T47D (cell line): ENCODE measurements at regions not wholly inside any gene's neighbourhood (a gene's known extent, or its start where the extent isn't known, plus 50 kb on each side); places are given as distances from the start of the nearest gene placed in this dataset.

Source experiments
- DNase-seq, 2 experiments: peaks; one replicate each; pipeline versions ENCODE4 v3.0.0 to v3.0.0-alpha.2; 2011 to 2012; ENCODE audit warnings: low read depth in 1 of 2, low spot score in 1 of 2
- JUND ChIP-seq: IDR thresholded peaks from 2 replicates; pipeline ENCODE4 v1.6.1; 2012; ENCODE audit warnings: low read depth
- in situ Hi-C: cut with HindIII; loops from 2 replicates; pipeline ENCODE4 v1.10.0; 2016; ENCODE audit warnings: low sequenced_read_pairs, low pct_unique_long_range_greater_than_20kb

DNA sequence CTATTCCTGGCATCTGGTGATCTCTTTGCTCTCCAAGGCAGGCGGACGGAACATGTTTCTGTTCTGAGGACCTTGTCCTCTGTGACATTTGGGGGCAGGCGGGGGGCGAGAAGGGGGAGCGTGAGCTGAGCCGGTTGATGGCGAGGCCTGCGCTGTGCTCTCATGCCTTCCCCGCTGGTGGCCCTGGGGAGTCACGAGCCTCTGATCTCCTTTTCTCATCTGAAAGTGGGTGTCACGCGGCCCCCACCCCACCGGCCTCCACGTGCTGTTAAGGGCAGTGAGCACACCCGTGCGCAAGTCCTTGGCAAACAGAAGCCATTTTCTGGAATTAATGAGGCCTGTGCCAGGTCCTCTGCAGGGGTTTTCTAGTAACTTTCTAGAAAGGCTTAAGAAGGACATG, 102.8 kb upstream of the ACTRT2 start:
- DNase-seq = no peak
- TF ChIP-seq JUND = no peak
- in situ Hi-C loops = no loop called here

DNA sequence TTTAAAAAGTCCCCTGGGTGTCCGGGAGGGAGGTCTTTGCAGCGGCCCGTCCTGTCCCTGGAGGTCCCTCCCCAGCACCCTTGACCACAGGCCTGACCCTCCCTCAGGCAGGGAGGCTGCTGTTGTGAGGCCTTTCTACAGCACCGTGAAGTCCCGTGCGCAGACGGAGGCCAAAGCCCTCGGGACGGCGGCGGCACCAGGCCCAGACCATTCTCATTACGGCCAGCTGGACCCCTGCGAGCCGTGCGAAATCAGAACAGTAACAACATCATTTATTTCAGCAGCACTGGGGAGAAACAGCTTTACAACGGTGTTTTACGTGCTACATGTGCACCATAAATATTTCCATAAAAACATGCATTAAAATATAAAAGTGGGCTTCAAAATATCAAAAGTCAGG, 101.4 kb upstream of the ACTRT2 start:
- no peak for DNase-seq
- no peak for TF ChIP-seq JUND
- in situ Hi-C loops = no loop called here

DNA sequence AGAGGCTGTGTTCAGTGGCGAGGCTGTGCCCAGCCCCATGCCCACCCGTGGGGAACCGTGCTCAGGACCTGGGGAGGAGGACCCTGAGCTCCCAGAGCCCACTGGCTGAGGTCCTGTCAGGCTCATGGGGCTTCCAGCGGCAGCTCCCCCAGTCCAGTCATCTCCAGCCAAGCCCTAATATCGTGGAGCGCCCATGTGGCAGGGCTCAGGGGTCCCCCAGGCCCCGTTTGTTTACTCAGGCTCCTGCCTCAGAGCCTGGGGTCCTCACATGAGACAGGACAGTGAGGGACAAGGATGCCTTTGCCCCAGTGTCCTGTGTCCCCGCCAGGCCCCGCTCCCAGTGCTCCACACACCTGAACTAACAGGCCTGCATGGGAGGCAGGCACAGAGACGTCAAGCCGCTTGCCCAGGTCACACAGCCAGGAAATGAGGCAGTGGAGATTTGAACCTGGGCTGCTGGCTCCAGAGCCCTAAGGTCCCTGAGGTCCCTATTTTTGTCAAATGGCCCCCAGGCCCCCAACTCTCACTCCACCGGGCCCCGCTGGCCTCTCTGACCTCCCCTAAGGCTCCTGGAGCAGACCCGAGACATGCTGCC, 100.7 kb upstream of the ACTRT2 start:
- in situ Hi-C loops = no loop called here
- TF ChIP-seq JUND = no peak
- no peak for DNase-seq

DNA sequence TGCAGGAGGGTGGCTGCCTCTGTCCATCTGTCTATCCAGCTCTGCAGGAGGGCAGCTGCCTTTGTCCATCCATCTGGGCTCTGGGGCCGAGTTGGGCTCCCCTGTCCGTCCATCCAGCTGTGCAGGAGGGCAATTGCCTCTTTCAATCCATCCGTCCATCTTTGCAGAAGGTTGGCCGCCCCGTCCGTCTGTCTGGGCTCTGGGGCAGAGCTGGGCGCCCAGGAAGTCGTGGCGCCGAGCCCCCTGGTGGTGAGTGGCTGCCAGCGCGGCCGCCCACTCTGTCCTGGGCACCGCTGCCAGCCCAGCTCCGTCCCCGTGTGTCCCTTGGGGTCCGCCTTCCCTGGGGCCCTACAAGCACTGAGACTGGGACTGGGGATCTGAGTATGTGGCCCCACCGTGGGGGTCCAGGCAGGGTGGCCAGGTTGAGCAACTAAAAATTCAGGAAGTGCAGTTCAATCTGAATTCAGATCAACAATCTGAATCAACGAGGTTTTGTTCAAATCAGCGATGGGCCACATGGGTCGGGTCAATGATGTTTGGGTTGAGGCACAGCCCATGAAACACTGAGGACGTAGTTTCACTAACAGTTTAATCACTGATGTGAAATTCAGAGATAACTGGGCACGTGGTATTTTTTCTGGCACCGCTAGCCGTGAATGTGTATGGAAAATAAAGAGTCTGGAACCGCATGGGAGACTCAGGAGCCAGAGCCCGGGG, 99.1 kb upstream of the ACTRT2 start:
- TF ChIP-seq JUND = no peak
- in situ Hi-C loops = no loop called here
- DNase-seq = peak in 1 of 2 experiments; percentile 17

DNA sequence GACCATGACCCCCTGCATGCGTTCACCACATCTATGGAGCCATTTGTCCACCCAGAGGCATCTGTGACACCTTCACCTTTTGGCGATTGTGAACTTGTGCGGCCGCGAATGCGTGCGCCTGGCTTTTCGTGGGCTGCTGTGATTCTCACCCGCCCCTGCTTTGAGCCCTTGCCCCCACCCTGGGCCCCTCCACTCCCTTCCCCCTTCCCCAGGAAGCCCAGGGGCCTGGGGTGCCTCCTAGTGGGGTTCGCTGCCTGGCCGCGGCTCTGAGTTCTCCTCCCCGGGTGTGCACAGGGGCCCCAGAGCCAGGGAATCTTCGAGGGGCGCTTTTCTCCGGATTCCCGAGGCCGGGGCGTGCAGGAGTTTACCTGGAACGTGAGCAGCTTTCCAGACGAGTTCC, 97.9 kb upstream of the ACTRT2 start:
- in situ Hi-C loops = no loop called here
- DNase-seq = no peak
- TF ChIP-seq JUND = no peak

DNA sequence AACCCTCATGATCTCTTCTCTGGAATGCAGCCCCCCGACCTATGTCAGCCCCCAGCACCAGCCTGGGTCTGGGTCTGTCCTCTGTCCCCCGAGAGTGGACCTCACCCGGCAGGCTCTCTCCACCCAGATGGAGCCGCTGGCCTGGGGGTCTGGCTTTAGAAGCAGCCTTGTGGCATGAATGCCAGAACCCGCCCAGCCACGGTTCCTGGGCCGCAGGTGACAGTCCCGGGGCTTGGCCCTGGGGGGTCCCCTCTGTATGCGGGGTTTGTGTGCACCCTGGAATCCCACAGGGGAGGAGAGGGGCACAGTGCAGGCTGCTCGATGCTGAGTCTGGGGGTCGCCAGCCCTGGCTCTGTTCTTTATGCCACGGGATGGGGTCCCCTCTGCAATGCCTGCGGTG, 96.0 kb upstream of the ACTRT2 start:
- no peak for TF ChIP-seq JUND
- no peak for DNase-seq
- in situ Hi-C loops = no loop called here

DNA sequence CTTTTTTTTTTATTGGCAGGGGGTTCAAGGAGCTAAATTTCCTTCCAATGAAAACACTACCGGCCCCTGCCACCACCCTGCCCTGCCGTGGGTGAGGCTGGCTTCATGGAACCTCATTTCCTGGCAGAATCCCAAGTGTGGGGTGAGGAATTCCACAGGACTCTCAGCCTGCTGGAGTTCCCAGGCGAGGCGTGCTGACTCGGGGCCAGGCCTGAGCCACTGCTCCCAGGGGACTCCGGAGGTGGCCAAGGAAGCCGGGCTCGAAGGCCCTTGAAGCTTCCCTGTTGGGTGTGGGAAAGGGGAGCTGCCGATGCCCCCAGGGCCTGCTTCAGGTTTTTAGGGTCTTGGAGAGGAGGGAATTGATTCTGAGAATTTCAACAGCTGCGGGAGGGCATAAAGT, 95.3 kb upstream of the ACTRT2 start:
- TF ChIP-seq JUND = no peak
- in situ Hi-C loops = no loop called here
- peak in 1 of 2 experiments; percentile 7 for DNase-seq

DNA sequence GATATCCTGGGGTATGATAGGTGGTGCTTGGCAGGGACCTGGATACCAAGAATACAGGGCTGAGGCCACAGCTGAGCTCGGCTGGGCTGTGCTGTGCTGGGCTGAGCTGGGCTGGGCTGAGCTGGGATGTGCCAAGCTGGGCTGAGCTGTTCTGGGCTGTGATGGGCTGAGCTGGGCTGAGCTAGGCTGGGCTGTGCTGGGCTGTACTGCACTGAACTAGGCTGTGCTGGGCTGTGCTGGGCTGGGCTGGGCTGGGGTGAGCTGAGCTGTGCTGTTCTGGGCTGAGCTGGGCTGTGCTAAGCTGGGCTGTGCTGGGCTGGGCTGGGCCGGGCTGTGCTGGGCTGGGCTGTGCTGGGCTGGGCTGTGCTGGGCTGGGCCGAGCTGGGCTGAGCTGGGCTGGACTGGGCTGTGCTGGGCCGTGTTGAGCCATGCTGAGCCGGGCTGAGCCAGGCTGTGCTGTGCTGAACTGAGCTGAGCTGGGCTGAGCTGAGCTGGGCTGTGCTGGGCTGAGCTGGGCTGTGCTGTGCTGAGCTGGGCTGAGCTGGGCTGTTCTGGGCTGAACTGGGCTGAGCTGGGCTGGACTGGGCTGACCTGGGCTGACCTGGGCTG, 94.7 kb upstream of the ACTRT2 start:
- TF ChIP-seq JUND = no peak
- in situ Hi-C loops = no loop called here
- no peak for DNase-seq

DNA sequence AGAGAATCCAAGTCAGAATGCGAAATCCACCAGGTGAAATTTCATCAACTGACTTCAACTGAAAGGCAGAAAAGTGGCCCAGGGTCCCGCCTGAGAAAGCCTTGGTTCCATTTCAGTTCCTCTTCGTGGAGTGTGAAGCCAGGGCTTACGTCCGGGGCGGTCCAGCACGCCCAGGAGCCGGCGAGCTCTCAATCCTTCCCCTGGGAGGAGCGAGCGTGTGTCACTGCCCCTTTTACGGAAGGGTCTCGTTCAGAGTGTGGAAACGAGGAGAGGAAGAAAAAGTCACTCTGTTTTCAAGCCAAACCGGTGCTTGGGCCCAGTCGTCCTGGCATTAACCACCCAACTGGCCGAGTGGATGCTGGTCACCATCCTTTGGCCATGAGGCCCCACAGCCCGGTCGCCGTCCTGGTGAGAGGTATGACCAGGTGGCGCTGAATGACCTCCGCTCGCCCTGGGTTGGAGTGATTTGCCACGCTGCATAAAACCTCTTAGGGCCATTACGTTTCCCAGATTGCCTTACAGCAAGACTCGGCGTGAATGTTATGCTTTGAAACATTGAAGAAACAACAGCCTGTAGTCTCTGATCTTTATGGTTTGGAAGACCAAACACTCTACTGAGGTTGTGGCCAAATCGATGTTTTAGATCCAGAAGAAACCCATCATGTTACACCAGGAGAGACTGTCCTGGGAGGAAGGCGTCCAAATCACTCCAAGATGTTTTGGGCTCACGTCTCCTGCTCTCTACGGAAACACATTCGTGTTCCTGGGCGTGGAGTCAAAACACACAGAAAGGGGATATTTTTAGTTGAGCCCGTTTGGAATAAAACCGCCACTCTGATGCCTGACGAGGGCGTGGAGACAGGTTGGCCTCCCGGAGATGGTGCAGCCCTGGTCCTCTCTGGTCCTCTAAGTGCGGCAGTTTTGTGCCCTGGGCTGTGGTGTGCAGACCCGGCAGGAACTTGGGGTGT, 93.6 kb upstream of the ACTRT2 start:
- DNase-seq = no peak
- no peak for TF ChIP-seq JUND
- in situ Hi-C loops = no loop called here

DNA sequence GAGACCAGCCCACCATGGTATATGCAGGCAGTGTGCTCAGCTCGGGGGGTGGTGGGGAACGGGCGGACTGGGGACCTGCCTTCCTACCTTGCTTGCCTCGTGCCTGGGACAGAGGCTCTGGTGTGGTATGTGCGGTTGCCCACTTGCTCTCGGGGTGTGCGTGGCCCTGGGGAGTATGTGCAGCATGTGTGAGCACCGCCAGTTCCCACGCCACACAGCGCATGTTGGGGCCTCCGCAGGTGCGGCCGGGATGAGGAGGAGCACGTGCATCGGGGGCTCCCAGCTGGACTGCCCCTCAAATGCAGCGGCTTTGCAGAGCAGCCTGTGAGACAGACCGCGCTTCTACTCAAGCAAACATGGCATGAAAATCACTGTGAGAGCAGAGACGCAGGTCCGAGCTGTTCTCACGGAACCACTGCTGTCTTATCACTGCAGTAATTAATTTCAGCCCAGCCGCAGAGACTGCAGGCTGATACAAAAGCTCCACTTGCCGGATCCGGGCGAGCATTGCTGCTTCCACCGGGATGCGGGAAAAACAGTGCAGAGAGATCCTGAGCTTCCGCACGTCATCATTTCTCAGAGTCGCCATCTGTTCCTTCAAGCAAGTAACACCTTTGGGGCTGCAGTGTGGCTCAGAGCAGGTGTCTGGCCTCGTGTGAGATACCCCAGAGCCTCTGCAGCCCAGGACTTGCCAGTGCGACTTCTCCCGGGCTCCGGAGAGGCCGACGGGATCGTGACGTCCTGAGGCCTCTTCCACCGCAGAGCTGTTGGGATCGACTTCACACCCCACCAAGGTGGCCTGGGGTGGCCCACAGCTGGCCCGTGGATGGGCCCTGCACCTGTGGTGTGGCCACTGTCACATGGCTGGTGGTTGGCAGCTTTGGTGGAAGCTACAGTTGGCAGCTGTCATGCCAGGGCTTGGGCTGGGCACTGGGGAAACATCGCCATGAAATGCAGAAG, 92.6 kb upstream of the ACTRT2 start:
- in situ Hi-C loops = no loop called here
- DNase-seq = no peak
- TF ChIP-seq JUND = no peak

DNA sequence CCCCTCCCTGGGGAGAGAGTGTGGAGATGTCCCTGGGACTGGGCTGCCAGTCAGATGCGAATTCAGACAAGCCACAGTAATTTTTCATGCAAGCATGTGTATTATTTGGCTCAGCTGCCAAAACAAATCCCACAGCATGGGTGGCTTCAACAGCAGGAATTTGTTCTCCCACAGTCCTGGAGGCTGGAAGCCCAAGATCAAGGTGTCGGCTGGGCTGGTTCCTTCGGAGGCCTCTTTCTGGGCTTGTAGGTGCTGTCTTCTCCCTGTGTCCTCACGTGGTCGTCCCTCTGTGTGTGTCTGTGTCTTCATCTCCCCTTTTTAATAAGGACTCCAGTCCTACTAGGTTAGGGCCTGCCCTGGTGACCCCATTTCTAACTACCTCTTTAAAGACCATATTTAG, 91.9 kb upstream of the ACTRT2 start:
- in situ Hi-C loops = no loop called here

More for the DNA sequence above, 91.9 kb upstream of the ACTRT2 start:
- TF ChIP-seq JUND = no peak
- no peak for DNase-seq
